HG03520 (cell line): ENCODE measurements at regions not wholly inside any gene's neighbourhood (a gene's known extent, or its start where the extent isn't known, plus 50 kb on each side); places are given as distances from the start of the nearest gene placed in this dataset.

Source experiments
- ATAC-seq: cut with Tn5 transposase; IDR thresholded peaks from one replicate; pipeline ENCODE4 v1.9.1; 2021; ENCODE audit warnings: mild to moderate bottlenecking, moderate library complexity; ENCODE audit not compliant: unreplicated experiment

- ATAC-seq: no peak
These were observed 416.5 kb downstream of the GABRG2 start for GRCh38 chr5:162484095-162484494.

GRCh38 chr5:162484986-162485385 is 417.4 kb downstream of the GABRG2 start:
- ATAC-seq: no peak

- no peak for ATAC-seq
These were observed 418.2 kb downstream of the GABRG2 start for GRCh38 chr5:162485666-162486292.

GRCh38 chr5:162487528-162488525 is 420.3 kb downstream of the GABRG2 start:
- no peak for ATAC-seq

GRCh38 chr5:162496100-162496808 is 428.7 kb downstream of the GABRG2 start:
- no peak for ATAC-seq

- ATAC-seq: no peak
These were observed 429.9 kb downstream of the GABRG2 start for GRCh38 chr5:162497455-162497854.

GRCh38 chr5:162502780-162503179 is 435.2 kb downstream of the GABRG2 start:
- no peak for ATAC-seq

- no peak for ATAC-seq
These were observed 436.2 kb downstream of the GABRG2 start for GRCh38 chr5:162503796-162504195.

GRCh38 chr5:162512935-162513565 is 445.5 kb downstream of the GABRG2 start:
- ATAC-seq: no peak

GRCh38 chr5:162514116-162514515 is 446.5 kb downstream of the GABRG2 start:
- no peak for ATAC-seq

GRCh38 chr5:162520878-162521277 is 453.3 kb downstream of the GABRG2 start:
- ATAC-seq: no peak

GRCh38 chr5:162529209-162529608 is 461.6 kb downstream of the GABRG2 start:
- no peak for ATAC-seq

- no peak for ATAC-seq
These were observed 462.3 kb downstream of the GABRG2 start for GRCh38 chr5:162529886-162530285.

- ATAC-seq: no peak
These were observed 475.9 kb downstream of the GABRG2 start for GRCh38 chr5:162543437-162543836.

GRCh38 chr5:162544905-162545304 is 477.3 kb downstream of the GABRG2 start:
- no peak for ATAC-seq

GRCh38 chr5:162550236-162550635 is 482.7 kb downstream of the GABRG2 start:
- no peak for ATAC-seq

GRCh38 chr5:162558120-162558519 is 490.5 kb downstream of the GABRG2 start:
- no peak for ATAC-seq

- ATAC-seq: no peak
These were observed 500.1 kb downstream of the GABRG2 start for GRCh38 chr5:162567644-162568043.

- ATAC-seq: no peak
These were observed 506.2 kb downstream of the GABRG2 start for GRCh38 chr5:162573758-162574157.

GRCh38 chr5:162591724-162592123 is 524.2 kb downstream of the GABRG2 start:
- no peak for ATAC-seq

- peak; percentile 69 for ATAC-seq
These were observed 526.3 kb downstream of the GABRG2 start for GRCh38 chr5:162593881-162594280.
